MCF 10A (cell line): ENCODE measurements at regions not wholly inside any gene's neighbourhood (a gene's known extent, or its start where the extent isn't known, plus 50 kb on each side); places are given as distances from the start of the nearest gene placed in this dataset.

Experiments
- BruUV-seq: library from RNA; stranded (reverse); fragments of 400-500 nt; replicated peaks from 2 replicates; lab custom pipeline; 2021; lab: Mats Ljungman, UMichigan
- CTCF ChIA-PET: fragments of 300-600 bp; sonication (Branson Sonifier 250); formaldehyde crosslinking; extraction: SDS; loops from one replicate; lab custom pipeline; 2021; ENCODE audit warnings: antibody characterized with exemption, inconsistent platforms; lab: Yijun Ruan, JAX
- POLR2A ChIA-PET: fragments of 300-600, 350-650 bp; sonication (Branson Sonifier 250); formaldehyde crosslinking; extraction: SDS; loops from one replicate; lab custom pipeline; 2020; ENCODE audit warnings: antibody characterized with exemption, inconsistent platforms; lab: Yijun Ruan, JAX
- DNase-seq: peaks from one replicate; pipeline ENCODE4 v3.0.0-alpha.2; 2018; ENCODE audit not compliant: unreplicated experiment
- H3K27ac Mint-ChIP-seq: one replicate; pipeline ENCODE4 v1.8.0; 2022; ENCODE audit warnings: mild to moderate bottlenecking, low read depth, mixed read lengths; ENCODE audit not compliant: unreplicated experiment
- H3K27me3 Mint-ChIP-seq: one replicate; pipeline ENCODE4 v1.8.0; 2022; ENCODE audit warnings: mixed read lengths; ENCODE audit not compliant: insufficient read depth, unreplicated experiment
- H3K36me3 Mint-ChIP-seq: one replicate; pipeline ENCODE4 v1.8.0; 2022; ENCODE audit warnings: mild to moderate bottlenecking, moderate library complexity, mixed read lengths; ENCODE audit not compliant: insufficient read depth, unreplicated experiment
- H3K4me1 Mint-ChIP-seq: one replicate; pipeline ENCODE4 v1.8.0; 2022; ENCODE audit warnings: mixed read lengths; ENCODE audit not compliant: insufficient read depth, unreplicated experiment
- H3K4me3 Mint-ChIP-seq: one replicate; pipeline ENCODE4 v1.8.0; 2022; ENCODE audit warnings: mild to moderate bottlenecking, moderate library complexity, mixed read lengths; ENCODE audit not compliant: unreplicated experiment
- H3K9me3 Mint-ChIP-seq: one replicate; pipeline ENCODE4 v1.8.0; 2022; ENCODE audit warnings: mixed read lengths; ENCODE audit not compliant: unreplicated experiment
- CTCF ChIP-seq: fragments of 200-600 bp; IDR thresholded peaks from one replicate; pipeline ENCODE4 v1.8.0; 2022; ENCODE audit warnings: antibody characterized with exemption, mild to moderate bottlenecking; ENCODE audit not compliant: unreplicated experiment
- intact Hi-C: fragments of 100-400 bp; cut with micrococcal nuclease; formaldehyde crosslinking; loops from 2 replicates; pipeline ENCODE4 v1.14.1; 2022

- Mint-ChIP-seq H3K27me3 (no peaks in the 10 kb centered on the region), H3K9me3 (peaks cover 39% of the 10 kb centered on the region), H3K4me3 (no peak overlapping the region), H3K4me1 (no peaks in the 10 kb centered on the region), H3K27ac (no peak overlapping the region), H3K36me3 (no peaks in the 10 kb centered on the region)
- no TSS peak for BruUV-seq
- CTCF ChIA-PET = interaction anchor here (0.7 kb wide), 1 partner anchor 12 kb away, joined by 3 read pairs; no protein-coding TSS in a partner anchor
- POLR2A ChIA-PET = no interaction called here
- no peak for DNase-seq
- intact Hi-C loops = no loop called here
- no peak for TF ChIP-seq CTCF
These were observed 478.5 kb upstream of the ID2 start for GRCh38 chr2:8203364-8203763.

- Mint-ChIP-seq H3K27ac (no peak overlapping the region), H3K36me3 (no peaks in the 10 kb centered on the region), H3K27me3 (no peaks in the 10 kb centered on the region), H3K4me3 (no peak overlapping the region), H3K9me3 (peaks cover 42% of the 10 kb centered on the region), H3K4me1 (no peaks in the 10 kb centered on the region)
- ChIA-PET CTCF (interaction anchor here (0.7 to 1.2 kb wide), 2 partner anchors 11 to 165 kb away, joined by 3 to 5 read pairs; no protein-coding TSS in a partner anchor), POLR2A (no interaction called here)
- intact Hi-C loops = no loop called here
- BruUV-seq = no TSS peak
- DNase-seq = no peak
- TF ChIP-seq CTCF = no peak
These were observed 477.1 kb upstream of the ID2 start for GRCh38 chr2:8204711-8205110.

GRCh38 chr2:8209494-8209893 lies 472.4 kb upstream of the ID2 start:
- CTCF ChIA-PET = no interaction called here
- Mint-ChIP-seq H3K27ac (no peak overlapping the region), H3K9me3 (peaks cover 33% of the 10 kb centered on the region), H3K4me1 (no peaks in the 10 kb centered on the region), H3K36me3 (no peaks in the 10 kb centered on the region), H3K27me3 (no peaks in the 10 kb centered on the region), H3K4me3 (no peak overlapping the region)
- POLR2A ChIA-PET = no interaction called here
- DNase-seq = no peak
- intact Hi-C loops = no loop called here
- no peak for TF ChIP-seq CTCF
- BruUV-seq = no TSS peak

GRCh38 chr2:8211384-8211783 lies 470.5 kb upstream of the ID2 start:
- Mint-ChIP-seq H3K27me3 (no peaks in the 10 kb centered on the region), H3K4me3 (no peak overlapping the region), H3K9me3 (peaks cover 28% of the 10 kb centered on the region), H3K36me3 (no peaks in the 10 kb centered on the region), H3K27ac (no peak overlapping the region), H3K4me1 (no peaks in the 10 kb centered on the region)
- intact Hi-C loops = no loop called here
- DNase-seq = no peak
- no peak for TF ChIP-seq CTCF
- no TSS peak for BruUV-seq
- ChIA-PET CTCF (no interaction called here), POLR2A (no interaction called here)
